A549 (cell line): ENCODE measurements at regions not wholly inside any gene's neighbourhood (a gene's known extent, or its start where the extent isn't known, plus 50 kb on each side); places are given as distances from the start of the nearest gene placed in this dataset.

Experiments used
- ATAC-seq, 2 experiments: fragments of 200-7000 bp in 1 of 2; fragments of >200 bp in 1 of 2; cut with Nextera tagmentation in 1 of 2; cut with Tn5 transposase in 1 of 2; 3 replicates each; pipeline versions ENCODE4 v1.8.0 to v1.9.1; 2018 to 2020; ENCODE audit warnings: mild to moderate bottlenecking in 1 of 2, moderate library complexity in 1 of 2
- CTCF ChIA-PET: fragments of 300-600 bp; sonication (Branson Sonifier 250); formaldehyde crosslinking; extraction: SDS; loops from one replicate; lab custom pipeline; 2021; ENCODE audit warnings: antibody characterized with exemption, inconsistent platforms; lab: Yijun Ruan, JAX
- POLR2A ChIA-PET: fragments of 350-600 bp; formaldehyde crosslinking; extraction: SDS; loops from one replicate; lab custom pipeline; 2021; ENCODE audit warnings: antibody characterized with exemption, inconsistent platforms; lab: Yijun Ruan, JAX
- DNase-seq, 2 experiments: peaks; one replicate each; pipeline versions ENCODE4 v3.0.0 to v3.0.0-alpha.2; 2011 to 2016; ENCODE audit warnings: low read depth in 1 of 2, low spot score in 1 of 2
- FAIRE-seq: peaks from 2 replicates; lab custom pipeline; 2011; peaks lifted over from hg19 to GRCh38; lab: Jason Lieb, UNC
- H3K27ac ChIP-seq, 2 experiments: fragments of >200 bp; sonication (Bioruptor Twin); formaldehyde crosslinking; 3 replicates each; pipeline ENCODE4 v1.5.1; 2016 to 2017
- H3K4me1 ChIP-seq: fragments of >200 bp; sonication (Bioruptor Twin); formaldehyde crosslinking; 3 replicates; pipeline ENCODE4 v1.6.1; 2016
- H3K4me2 ChIP-seq: fragments of >200 bp; sonication (Bioruptor Twin); formaldehyde crosslinking; 3 replicates; pipeline ENCODE4 v1.6.1; 2016
- H3K4me3 ChIP-seq: fragments of >200 bp; sonication (Bioruptor Twin); formaldehyde crosslinking; 3 replicates; pipeline ENCODE4 v1.5.1; 2016
- H3K9me3 ChIP-seq: fragments of >200 bp; sonication (Bioruptor Twin); formaldehyde crosslinking; 3 replicates; pipeline ENCODE4 v1.6.1; 2016
- BHLHE40 ChIP-seq: IDR thresholded peaks from 2 replicates; pipeline ENCODE4 v1.6.1; 2012; ENCODE audit warnings: low read depth, low read length, inconsistent platforms
- CBX8 ChIP-seq: fragments of 200-600 bp; sonication (generic); IDR thresholded peaks from 2 replicates; pipeline ENCODE4 v1.6.1; 2016
- EHMT2 ChIP-seq: fragments of 200-600 bp; sonication (generic); IDR thresholded peaks from 2 replicates; pipeline ENCODE4 v1.6.1; 2016; ENCODE audit warnings: antibody characterized with exemption, low read depth, mild to moderate bottlenecking, moderate library complexity
- FOSB ChIP-seq: fragments of 250-450 bp; sonication (Bioruptor Pico); IDR thresholded peaks from 2 replicates; pipeline ENCODE4 v1.5.0; 2020; ENCODE audit warnings: mild to moderate bottlenecking, moderate library complexity
- FOSL2 ChIP-seq, 2 experiments: fragments of 450-650 bp in 1 of 2; fragments of >200 bp in 1 of 2; sonication (Bioruptor Twin) in 1 of 2; formaldehyde crosslinking; IDR thresholded peaks; 2 replicates each; pipeline versions ENCODE4 v1.5.0 to v1.6.1; 2016 to 2020; ENCODE audit warnings: mild to moderate bottlenecking in 1 of 2, moderate library complexity in 1 of 2
- GATA3 ChIP-seq: IDR thresholded peaks from 2 replicates; pipeline ENCODE4 v1.6.1; 2012; ENCODE audit warnings: borderline replicate concordance
- HDAC2 ChIP-seq: fragments of 200-600 bp; sonication (generic); IDR thresholded peaks from 2 replicates; pipeline ENCODE4 v1.6.1; 2016
- HEYL ChIP-seq: fragments of 250-450 bp; sonication (Bioruptor Pico); IDR thresholded peaks from 2 replicates; pipeline ENCODE4 v1.8.0; 2021; ENCODE audit warnings: mild to moderate bottlenecking, moderate library complexity
- HOXB13 ChIP-seq: fragments of 250-450 bp; sonication (Bioruptor Pico); IDR thresholded peaks from 2 replicates; pipeline ENCODE4 v1.5.0; 2020; ENCODE audit warnings: low read depth, mild to moderate bottlenecking, moderate library complexity
- KDM1A ChIP-seq: fragments of 200-600 bp; sonication (generic); IDR thresholded peaks from 2 replicates; pipeline ENCODE4 v1.6.1; 2016; ENCODE audit warnings: low read depth, mild to moderate bottlenecking
- KDM5A ChIP-seq: fragments of 200-600 bp; sonication (generic); IDR thresholded peaks from 2 replicates; pipeline ENCODE4 v1.6.1; 2016; ENCODE audit warnings: antibody characterized with exemption, mild to moderate bottlenecking
- MYC ChIP-seq: IDR thresholded peaks from 2 replicates; pipeline ENCODE4 v1.6.1; 2012; ENCODE audit warnings: mild to moderate bottlenecking, inconsistent platforms, low read length, improper control_type of control experiment, borderline replicate concordance
- NR3C1 ChIP-seq: fragments of >200 bp; sonication (Bioruptor Twin); formaldehyde crosslinking; IDR thresholded peaks from 3 replicates; pipeline ENCODE4 v1.6.1; 2017
- POLR2A ChIP-seq: IDR thresholded peaks from 2 replicates; pipeline ENCODE4 v1.6.1; 2012; ENCODE audit warnings: mild to moderate bottlenecking, low read length
- RAD21 ChIP-seq, 2 experiments: fragments of >200 bp in 1 of 2; sonication (Bioruptor Twin) in 1 of 2; formaldehyde crosslinking in 1 of 2; IDR thresholded peaks in 1 of 2; conservative IDR thresholded peaks in 1 of 2; 2 replicates in 1 of 2; 3 replicates in 1 of 2; pipeline ENCODE4 v1.6.1; 2012 to 2018; ENCODE audit warnings: inconsistent platforms in 1 of 2
- RARB ChIP-seq: fragments of 250-450 bp; sonication (Bioruptor Pico); IDR thresholded peaks from 2 replicates; pipeline ENCODE4 v1.8.0; 2021; ENCODE audit warnings: mild to moderate bottlenecking, moderate library complexity
- RCOR1 ChIP-seq: fragments of 150-350 bp; IDR thresholded peaks from 2 replicates; pipeline ENCODE4 v1.6.1; 2014; ENCODE audit warnings: antibody characterized with exemption, low read length, low read depth
- ZC3H11A ChIP-seq: fragments of 450-650 bp; IDR thresholded peaks from 2 replicates; pipeline ENCODE4 v1.6.1; 2014; ENCODE audit warnings: antibody characterized with exemption, mild to moderate bottlenecking
- ZFP36 ChIP-seq: fragments of 450-650 bp; IDR thresholded peaks from 2 replicates; pipeline ENCODE4 v1.6.1; 2014; ENCODE audit warnings: borderline replicate concordance; ENCODE audit not compliant: partially characterized antibody
- ZNF302 ChIP-seq: fragments of 250-450 bp; sonication (Bioruptor Pico); IDR thresholded peaks from 2 replicates; pipeline ENCODE4 v1.9.0; 2021; ENCODE audit warnings: inconsistent platforms, mild to moderate bottlenecking, moderate library complexity
- ZSCAN20 ChIP-seq: fragments of 250-450 bp; sonication (Bioruptor Pico); IDR thresholded peaks from 2 replicates; pipeline ENCODE4 v1.8.0; 2022; ENCODE audit warnings: mild to moderate bottlenecking, moderate library complexity
- WGBS: methylation state at CpG from one replicate; pipeline ENCODE4 v1.1.6; 2017; ENCODE audit errors: missing lambda C conversion rate; 5-methylcytosine and 5-hydroxymethylcytosine counted together
- TF ChIP-seq, protein P1 (sequence below): fragments of 250-450 bp; sonication (Bioruptor Pico); IDR thresholded peaks from 2 replicates; pipeline ENCODE4 v1.5.0; 2021; ENCODE audit warnings: mild to moderate bottlenecking, moderate library complexity, borderline replicate concordance
- TF ChIP-seq, protein P2 (sequence below): fragments of 150-350 bp; IDR thresholded peaks from 2 replicates; pipeline ENCODE4 v1.6.1; 2014; ENCODE audit warnings: low read depth, mild to moderate bottlenecking, low read length
- TF ChIP-seq, protein P3 (sequence below): IDR thresholded peaks from 2 replicates; pipeline ENCODE4 v1.6.1; 2012
- TF ChIP-seq, protein P4 (sequence below): IDR thresholded peaks from 2 replicates; pipeline ENCODE4 v1.6.1; 2012
- TF ChIP-seq, protein P5 (sequence below): fragments of 200-600 bp; sonication (generic); IDR thresholded peaks from 2 replicates; pipeline ENCODE4 v1.6.1; 2016; ENCODE audit warnings: antibody characterized with exemption, mild to moderate bottlenecking, moderate library complexity
- TF ChIP-seq, protein P6 (sequence below): fragments of >200 bp; sonication (Bioruptor Twin); formaldehyde crosslinking; IDR thresholded peaks from 2 replicates; pipeline ENCODE4 v1.6.1; 2016

DNA sequence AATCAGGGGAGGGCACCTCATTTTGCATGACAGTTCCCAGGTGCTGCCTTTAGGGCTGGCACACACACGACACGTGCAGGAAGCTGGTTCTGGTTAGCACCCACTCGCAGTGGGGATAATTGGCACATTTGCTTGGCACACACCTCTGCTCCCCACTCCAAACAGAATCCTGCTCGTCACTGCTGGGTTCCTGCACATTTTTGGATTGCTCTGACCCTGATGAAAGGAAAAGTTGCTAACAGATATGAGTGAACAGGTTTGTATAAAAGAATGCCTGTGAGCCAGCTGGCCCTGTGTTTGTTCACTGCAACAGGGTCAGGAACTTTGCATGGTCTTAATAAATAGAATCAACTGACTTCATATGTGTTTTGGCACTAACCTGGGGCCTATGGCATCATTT lies 1500.4 kb downstream of the EFNB2 start:
- no peak for DNase-seq
- H3K9me3 ChIP-seq, result no peaks in the 10 kb centered on the region
- no peak for FAIRE-seq

DNA sequence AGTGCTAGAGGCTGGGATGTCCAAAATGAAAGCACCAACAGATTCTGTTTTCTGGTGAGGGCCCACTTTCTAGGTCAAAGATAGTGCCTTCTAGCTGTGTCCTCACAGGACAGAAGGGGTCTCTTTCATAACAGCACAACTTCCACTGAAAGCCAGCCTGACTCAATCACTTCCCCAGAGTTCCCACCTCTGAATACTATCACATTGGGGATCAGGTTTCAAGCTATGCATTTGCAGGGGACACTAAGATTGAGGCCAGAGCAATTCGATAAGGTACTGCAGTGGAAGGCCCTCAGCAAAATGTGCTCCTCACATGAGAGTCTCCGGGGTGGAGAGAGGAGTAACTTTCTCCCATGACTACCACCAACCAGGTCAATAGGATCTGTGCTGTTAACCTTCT lies 1501.5 kb downstream of the EFNB2 start:
- ChIA-PET POLR2A (no interaction called here), CTCF (interaction anchor here (0.7 kb wide), 1 partner anchor 273 kb away, joined by 3 read pairs; no protein-coding TSS in a partner anchor)
- no peak for FAIRE-seq
- no peaks in the 10 kb centered on the region for H3K9me3 ChIP-seq
- 19% methylated on average over 2 of the region's 2 CpGs for WGBS
- H3K4me2 ChIP-seq, result no peak overlapping the region
- H3K4me3 ChIP-seq, result no peak overlapping the region
- H3K27ac ChIP-seq, result no peak overlapping the region
- ATAC-seq, result no peak
- DNase-seq, result no peak
- no peaks in the 10 kb centered on the region for H3K4me1 ChIP-seq
- no peak for TF ChIP-seq RARB (CRISPR knock-in tag)
- TF ChIP-seq, protein P1, sequence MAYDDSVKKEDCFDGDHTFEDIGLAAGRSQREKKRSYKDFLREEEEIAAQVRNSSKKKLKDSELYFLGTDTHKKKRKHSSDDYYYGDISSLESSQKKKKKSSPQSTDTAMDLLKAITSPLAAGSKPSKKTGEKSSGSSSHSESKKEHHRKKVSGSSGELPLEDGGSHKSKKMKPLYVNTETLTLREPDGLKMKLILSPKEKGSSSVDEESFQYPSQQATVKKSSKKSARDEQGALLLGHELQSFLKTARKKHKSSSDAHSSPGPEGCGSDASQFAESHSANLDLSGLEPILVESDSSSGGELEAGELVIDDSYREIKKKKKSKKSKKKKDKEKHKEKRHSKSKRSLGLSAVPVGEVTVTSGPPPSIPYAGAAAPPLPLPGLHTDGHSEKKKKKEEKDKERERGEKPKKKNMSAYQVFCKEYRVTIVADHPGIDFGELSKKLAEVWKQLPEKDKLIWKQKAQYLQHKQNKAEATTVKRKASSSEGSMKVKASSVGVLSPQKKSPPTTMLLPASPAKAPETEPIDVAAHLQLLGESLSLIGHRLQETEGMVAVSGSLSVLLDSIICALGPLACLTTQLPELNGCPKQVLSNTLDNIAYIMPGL, result no peak
- no peak for TF ChIP-seq HEYL (CRISPR knock-in tag)
- TF ChIP-seq, protein P2, sequence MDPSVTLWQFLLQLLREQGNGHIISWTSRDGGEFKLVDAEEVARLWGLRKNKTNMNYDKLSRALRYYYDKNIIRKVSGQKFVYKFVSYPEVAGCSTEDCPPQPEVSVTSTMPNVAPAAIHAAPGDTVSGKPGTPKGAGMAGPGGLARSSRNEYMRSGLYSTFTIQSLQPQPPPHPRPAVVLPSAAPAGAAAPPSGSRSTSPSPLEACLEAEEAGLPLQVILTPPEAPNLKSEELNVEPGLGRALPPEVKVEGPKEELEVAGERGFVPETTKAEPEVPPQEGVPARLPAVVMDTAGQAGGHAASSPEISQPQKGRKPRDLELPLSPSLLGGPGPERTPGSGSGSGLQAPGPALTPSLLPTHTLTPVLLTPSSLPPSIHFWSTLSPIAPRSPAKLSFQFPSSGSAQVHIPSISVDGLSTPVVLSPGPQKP, result no peak
- TF ChIP-seq, protein P3, sequence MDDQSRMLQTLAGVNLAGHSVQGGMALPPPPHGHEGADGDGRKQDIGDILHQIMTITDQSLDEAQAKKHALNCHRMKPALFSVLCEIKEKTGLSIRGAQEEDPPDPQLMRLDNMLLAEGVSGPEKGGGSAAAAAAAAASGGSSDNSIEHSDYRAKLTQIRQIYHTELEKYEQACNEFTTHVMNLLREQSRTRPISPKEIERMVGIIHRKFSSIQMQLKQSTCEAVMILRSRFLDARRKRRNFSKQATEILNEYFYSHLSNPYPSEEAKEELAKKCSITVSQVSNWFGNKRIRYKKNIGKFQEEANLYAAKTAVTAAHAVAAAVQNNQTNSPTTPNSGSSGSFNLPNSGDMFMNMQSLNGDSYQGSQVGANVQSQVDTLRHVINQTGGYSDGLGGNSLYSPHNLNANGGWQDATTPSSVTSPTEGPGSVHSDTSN, result no peak
- no peak for TF ChIP-seq HOXB13
- no peak for TF ChIP-seq GATA3
- no peak for TF ChIP-seq RCOR1
- no peak for TF ChIP-seq FOSL2 (IDR thresholded peaks at IDR 0.05)
- no peak for TF ChIP-seq FOSL2 (CRISPR knock-in tag; IDR thresholded peaks at IDR 0.05)
- no peak for TF ChIP-seq NR3C1
- TF ChIP-seq HDAC2, result no peak
- TF ChIP-seq, protein P4, sequence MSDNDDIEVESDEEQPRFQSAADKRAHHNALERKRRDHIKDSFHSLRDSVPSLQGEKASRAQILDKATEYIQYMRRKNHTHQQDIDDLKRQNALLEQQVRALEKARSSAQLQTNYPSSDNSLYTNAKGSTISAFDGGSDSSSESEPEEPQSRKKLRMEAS, result no peak
- TF ChIP-seq ZSCAN20 (CRISPR knock-in tag), result no peak
- TF ChIP-seq MYC, result no peak
- TF ChIP-seq KDM5A, result no peak
- TF ChIP-seq ZNF302 (CRISPR knock-in tag), result no peak
- TF ChIP-seq, protein P5, sequence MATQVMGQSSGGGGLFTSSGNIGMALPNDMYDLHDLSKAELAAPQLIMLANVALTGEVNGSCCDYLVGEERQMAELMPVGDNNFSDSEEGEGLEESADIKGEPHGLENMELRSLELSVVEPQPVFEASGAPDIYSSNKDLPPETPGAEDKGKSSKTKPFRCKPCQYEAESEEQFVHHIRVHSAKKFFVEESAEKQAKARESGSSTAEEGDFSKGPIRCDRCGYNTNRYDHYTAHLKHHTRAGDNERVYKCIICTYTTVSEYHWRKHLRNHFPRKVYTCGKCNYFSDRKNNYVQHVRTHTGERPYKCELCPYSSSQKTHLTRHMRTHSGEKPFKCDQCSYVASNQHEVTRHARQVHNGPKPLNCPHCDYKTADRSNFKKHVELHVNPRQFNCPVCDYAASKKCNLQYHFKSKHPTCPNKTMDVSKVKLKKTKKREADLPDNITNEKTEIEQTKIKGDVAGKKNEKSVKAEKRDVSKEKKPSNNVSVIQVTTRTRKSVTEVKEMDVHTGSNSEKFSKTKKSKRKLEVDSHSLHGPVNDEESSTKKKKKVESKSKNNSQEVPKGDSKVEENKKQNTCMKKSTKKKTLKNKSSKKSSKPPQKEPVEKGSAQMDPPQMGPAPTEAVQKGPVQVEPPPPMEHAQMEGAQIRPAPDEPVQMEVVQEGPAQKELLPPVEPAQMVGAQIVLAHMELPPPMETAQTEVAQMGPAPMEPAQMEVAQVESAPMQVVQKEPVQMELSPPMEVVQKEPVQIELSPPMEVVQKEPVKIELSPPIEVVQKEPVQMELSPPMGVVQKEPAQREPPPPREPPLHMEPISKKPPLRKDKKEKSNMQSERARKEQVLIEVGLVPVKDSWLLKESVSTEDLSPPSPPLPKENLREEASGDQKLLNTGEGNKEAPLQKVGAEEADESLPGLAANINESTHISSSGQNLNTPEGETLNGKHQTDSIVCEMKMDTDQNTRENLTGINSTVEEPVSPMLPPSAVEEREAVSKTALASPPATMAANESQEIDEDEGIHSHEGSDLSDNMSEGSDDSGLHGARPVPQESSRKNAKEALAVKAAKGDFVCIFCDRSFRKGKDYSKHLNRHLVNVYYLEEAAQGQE, result no peak
- no peak for TF ChIP-seq BHLHE40
- TF ChIP-seq ZFP36, result no peak

More for the DNA sequence above, 1500.4 kb downstream of the EFNB2 start:
- Histone ChIP-seq H3K4me3 (no peak overlapping the region), H3K4me1 (no peaks in the 10 kb centered on the region), H3K4me2 (no peak overlapping the region), H3K27ac (no peak overlapping the region)
- ChIA-PET CTCF (no interaction called here), POLR2A (no interaction called here)
- TF ChIP-seq EHMT2 (no peak), ZC3H11A (no peak), RAD21 (conservative IDR thresholded peaks at IDR 0.05 in 1 of 2, IDR thresholded peaks at IDR 0.05 in 1 of 2) (no peak), HOXB13 (no peak), POLR2A (no peak), KDM1A (no peak), FOSB (CRISPR knock-in tag) (no peak), CBX8 (no peak)
- TF ChIP-seq, protein P2, result no peak
- TF ChIP-seq, protein P6, sequence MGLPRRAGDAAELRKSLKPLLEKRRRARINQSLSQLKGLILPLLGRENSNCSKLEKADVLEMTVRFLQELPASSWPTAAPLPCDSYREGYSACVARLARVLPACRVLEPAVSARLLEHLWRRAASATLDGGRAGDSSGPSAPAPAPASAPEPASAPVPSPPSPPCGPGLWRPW, result no peak
- TF ChIP-seq, protein P4, result no peak
- TF ChIP-seq, protein P3, result no peak
- WGBS, result 0% methylated on average over 1 of the region's 4 CpGs
- no peak for ATAC-seq
